Ectodermal cell (in vitro differentiated cells): ENCODE measurements at regions not wholly inside any gene's neighbourhood (a gene's known extent, or its start where the extent isn't known, plus 50 kb on each side); places are given as distances from the start of the nearest gene placed in this dataset.

Experiments used
- H3K27ac ChIP-seq: 2 replicates; pipeline ENCODE4 v1.7.0; 2013; ENCODE audit warnings: mild to moderate bottlenecking, low read depth, low read length; ENCODE audit not compliant: insufficient read depth, poor library complexity, severe bottlenecking
- H3K27me3 ChIP-seq: 2 replicates; pipeline ENCODE4 v1.7.0; 2013; ENCODE audit warnings: mild to moderate bottlenecking, low read length; ENCODE audit not compliant: insufficient read depth, control insufficient read depth, poor library complexity, severe bottlenecking
- H3K36me3 ChIP-seq: one replicate; pipeline ENCODE4 v1.7.0; 2013; ENCODE audit warnings: low read length; ENCODE audit not compliant: control insufficient read depth, insufficient read depth
- H3K4me1 ChIP-seq: one replicate; pipeline ENCODE4 v1.7.0; 2013; ENCODE audit warnings: low read length; ENCODE audit not compliant: control insufficient read depth, insufficient read depth
- H3K4me3 ChIP-seq: 2 replicates; pipeline ENCODE4 v1.7.0; 2013; ENCODE audit warnings: low read depth, low read length, control low read depth; ENCODE audit not compliant: insufficient read depth
- H3K9me3 ChIP-seq: 2 replicates; pipeline ENCODE4 v1.7.0; 2013; ENCODE audit warnings: mild to moderate bottlenecking, low read length, moderate library complexity; ENCODE audit not compliant: control insufficient read depth
- WGBS, 2 experiments: methylation state at CpG; one replicate each; pipeline ENCODE4 v1.1.7; 2013; ENCODE audit warnings: missing lambda C conversion rate in 2 of 2; 5-methylcytosine and 5-hydroxymethylcytosine counted together

DNA sequence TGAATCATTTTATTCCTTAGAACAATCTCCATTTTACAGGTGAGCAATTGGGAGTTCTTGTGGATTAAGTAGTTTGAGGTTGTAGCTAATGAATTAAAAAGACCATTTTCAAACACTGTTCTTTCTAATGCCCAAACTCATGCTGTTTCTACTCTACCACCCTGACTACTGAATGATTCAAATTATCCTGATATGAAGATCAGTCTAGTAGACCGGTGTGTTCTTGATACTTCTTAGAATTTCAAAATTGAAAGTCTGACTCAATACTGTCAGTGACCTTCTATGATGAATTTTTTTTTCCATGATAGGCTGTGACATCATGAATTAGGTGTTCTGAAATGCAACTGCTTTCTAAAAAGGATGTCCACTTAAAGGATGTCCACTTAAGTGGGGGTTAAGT, 515.5 kb downstream of the DMAC1 start:
- H3K36me3 ChIP-seq, result no peaks in the 10 kb centered on the region
- 87 to 100% methylated on average over 1 of the region's 1 CpG for WGBS, 2 experiments
- no peak overlapping the region for H3K4me3 ChIP-seq
- no peaks in the 10 kb centered on the region for H3K9me3 ChIP-seq
- no peak overlapping the region for H3K27ac ChIP-seq
- no peaks in the 10 kb centered on the region for H3K4me1 ChIP-seq
- H3K27me3 ChIP-seq, result no peaks in the 10 kb centered on the region

DNA sequence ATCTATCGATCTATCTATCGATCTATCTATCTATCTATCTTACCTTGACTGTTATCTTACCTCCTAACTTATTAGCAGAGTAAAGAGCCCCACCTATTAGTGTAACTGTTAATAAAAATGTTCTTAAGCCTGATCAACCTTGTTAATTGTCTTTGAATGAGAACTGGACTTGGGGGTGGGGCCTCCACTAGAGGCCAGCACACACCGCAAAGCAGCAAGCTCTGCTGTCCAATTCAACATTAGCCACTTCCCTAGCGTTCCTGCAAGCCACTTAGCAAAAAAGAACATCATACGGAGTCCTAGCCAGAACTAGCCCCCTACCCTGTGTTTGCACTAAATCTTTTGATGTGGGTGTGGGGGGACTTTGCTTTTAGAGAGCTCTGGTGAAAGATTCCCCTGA, 515.8 kb downstream of the KDM4C start:
- Histone ChIP-seq H3K4me1 (no peaks in the 10 kb centered on the region), H3K36me3 (no peaks in the 10 kb centered on the region), H3K4me3 (no peak overlapping the region), H3K27ac (no peak overlapping the region), H3K27me3 (no peaks in the 10 kb centered on the region), H3K9me3 (no peaks in the 10 kb centered on the region)
- WGBS, 2 experiments, result 63 to 76% methylated on average over 4 to 5 of the region's 5 CpGs

DNA sequence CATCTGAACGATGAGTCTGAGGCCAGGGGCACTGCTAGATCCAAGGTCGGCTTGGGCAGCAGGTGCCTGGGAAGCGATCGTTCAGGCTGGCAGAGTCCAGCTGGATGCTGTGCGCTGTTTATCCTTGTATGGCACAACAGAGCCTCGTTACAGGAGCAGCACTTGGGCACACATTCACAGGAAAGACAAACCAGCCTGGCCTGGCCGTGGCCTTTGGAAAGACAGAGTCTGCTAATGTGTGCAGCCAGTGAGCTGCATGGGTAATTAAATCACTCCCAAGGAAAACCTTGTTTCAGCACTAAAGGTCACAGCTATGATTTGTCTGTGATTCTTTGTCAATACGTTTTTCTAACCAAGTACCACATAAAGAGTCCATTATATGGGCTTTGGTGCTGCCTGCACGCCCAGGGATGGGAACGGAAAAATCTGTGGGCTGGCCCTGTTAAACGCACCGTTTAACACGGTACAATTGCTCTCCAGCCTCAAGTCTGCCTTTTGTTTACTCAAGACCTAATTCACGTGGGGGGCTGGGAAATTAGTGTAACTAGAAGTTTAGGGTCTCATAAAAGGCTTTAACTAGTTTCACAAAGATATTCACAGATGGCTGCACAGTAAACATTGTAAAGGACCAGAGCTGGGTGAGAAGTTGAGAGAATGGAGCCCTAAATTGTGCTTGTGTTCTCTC, 509.3 kb downstream of the KDM4C start:
- Histone ChIP-seq H3K9me3 (no peaks in the 10 kb centered on the region), H3K27ac (no peak overlapping the region), H3K36me3 (no peaks in the 10 kb centered on the region), H3K27me3 (no peaks in the 10 kb centered on the region), H3K4me1 (peaks cover 3% of the 10 kb centered on the region), H3K4me3 (no peak overlapping the region)
- 86 to 88% methylated on average over 14 of the region's 14 CpGs for WGBS, 2 experiments

- no peaks in the 10 kb centered on the region for H3K9me3 ChIP-seq
- no peaks in the 10 kb centered on the region for H3K27me3 ChIP-seq
- no peak overlapping the region for H3K4me3 ChIP-seq
- H3K27ac ChIP-seq, result no peak overlapping the region
- H3K4me1 ChIP-seq, result peaks cover 3% of the 10 kb centered on the region
- no peaks in the 10 kb centered on the region for H3K36me3 ChIP-seq
Measured at GRCh38 chr9:7265181-7265580, 507.4 kb downstream of the KDM4C start.

- no peaks in the 10 kb centered on the region for H3K4me1 ChIP-seq
- 92 to 95% methylated on average over 6 of the region's 6 CpGs for WGBS, 2 experiments
- H3K36me3 ChIP-seq, result no peaks in the 10 kb centered on the region
- H3K27me3 ChIP-seq, result no peaks in the 10 kb centered on the region
- no peaks in the 10 kb centered on the region for H3K9me3 ChIP-seq
- no peak overlapping the region for H3K27ac ChIP-seq
- H3K4me3 ChIP-seq, result no peak overlapping the region
Measured at GRCh38 chr9:7259544-7260241, 501.9 kb downstream of the KDM4C start.

GRCh38 chr9:7258688-7259396, 501.1 kb downstream of the KDM4C start:
- Histone ChIP-seq H3K27ac (no peak overlapping the region), H3K36me3 (no peaks in the 10 kb centered on the region), H3K27me3 (no peaks in the 10 kb centered on the region), H3K4me1 (no peaks in the 10 kb centered on the region), H3K9me3 (no peaks in the 10 kb centered on the region), H3K4me3 (no peak overlapping the region)
- 93 to 96% methylated on average over 2 of the region's 3 CpGs for WGBS, 2 experiments

DNA sequence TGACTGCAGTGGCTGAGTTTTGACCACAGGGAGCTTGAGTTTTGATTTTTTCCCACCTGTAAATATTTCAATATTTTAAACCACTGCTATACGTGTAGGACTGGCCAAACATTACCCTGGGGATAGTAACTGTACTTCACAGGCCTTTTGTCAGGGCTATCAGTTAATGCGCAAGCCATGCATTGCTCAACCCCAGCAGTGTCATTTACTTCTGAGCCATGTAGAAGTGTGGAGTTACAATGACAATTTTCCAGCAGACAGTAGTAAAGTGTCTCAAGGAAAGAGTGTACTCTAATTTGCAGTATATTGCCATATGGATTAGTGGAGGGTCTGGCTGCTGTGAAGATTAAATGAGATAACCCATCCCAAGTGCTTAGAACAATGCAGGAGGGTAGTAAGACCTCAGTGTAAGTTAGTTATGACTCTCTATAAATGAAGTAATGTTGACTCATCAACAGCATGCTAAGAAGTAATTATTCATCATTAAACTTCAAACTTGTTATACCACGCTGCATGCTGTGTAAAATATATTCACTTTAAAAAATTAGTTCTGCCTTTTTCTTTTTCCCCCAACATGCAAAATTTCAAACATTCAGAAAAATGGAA, 489.2 kb downstream of the KDM4C start:
- 86 to 96% methylated on average over 3 of the region's 3 CpGs for WGBS, 2 experiments

GRCh38 chr9:7245976-7246580, 488.3 kb downstream of the KDM4C start:
- Histone ChIP-seq H3K36me3 (no peaks in the 10 kb centered on the region), H3K4me3 (no peak overlapping the region), H3K27me3 (no peaks in the 10 kb centered on the region), H3K27ac (no peak overlapping the region), H3K9me3 (no peaks in the 10 kb centered on the region), H3K4me1 (no peaks in the 10 kb centered on the region)
- WGBS, 2 experiments, result 87 to 92% methylated on average over 7 of the region's 8 CpGs

More for the DNA sequence above, 489.2 kb downstream of the KDM4C start:
- H3K36me3 ChIP-seq, result no peaks in the 10 kb centered on the region
- H3K9me3 ChIP-seq, result no peaks in the 10 kb centered on the region
- H3K4me1 ChIP-seq, result no peaks in the 10 kb centered on the region
- H3K27me3 ChIP-seq, result no peaks in the 10 kb centered on the region
- no peak overlapping the region for H3K4me3 ChIP-seq
- no peak overlapping the region for H3K27ac ChIP-seq

GRCh38 chr9:7243838-7244237, 486.1 kb downstream of the KDM4C start:
- no peaks in the 10 kb centered on the region for H3K36me3 ChIP-seq
- H3K4me1 ChIP-seq, result peaks cover 10% of the 10 kb centered on the region
- no peak overlapping the region for H3K27ac ChIP-seq

GRCh38 chr9:7242126-7242525, 484.4 kb downstream of the KDM4C start:
- H3K4me1 ChIP-seq, result peaks cover 10% of the 10 kb centered on the region
- no peaks in the 10 kb centered on the region for H3K36me3 ChIP-seq
- H3K27me3 ChIP-seq, result no peaks in the 10 kb centered on the region
- H3K9me3 ChIP-seq, result no peaks in the 10 kb centered on the region
- no peak overlapping the region for H3K4me3 ChIP-seq
- no peak overlapping the region for H3K27ac ChIP-seq
- 100% methylated on average over 1 of the region's 1 CpG for WGBS, 2 experiments

More at GRCh38 chr9:7243838-7244237, 486.1 kb downstream of the KDM4C start:
- Histone ChIP-seq H3K9me3 (no peaks in the 10 kb centered on the region), H3K27me3 (no peaks in the 10 kb centered on the region), H3K4me3 (no peak overlapping the region)
